GM12874 (cell line): ENCODE measurements at regions not wholly inside any gene's neighbourhood (a gene's known extent, or its start where the extent isn't known, plus 50 kb on each side); places are given as distances from the start of the nearest gene placed in this dataset.

Experiments
- CTCF ChIP-seq: IDR thresholded peaks from 2 replicates; pipeline ENCODE4 v1.5.1; 2011; ENCODE audit warnings: low read depth, mild to moderate bottlenecking, control low read depth, low read length, moderate library complexity; ENCODE audit not compliant: insufficient read depth

GRCh38 chr2:234546770-234547169, 49.9 kb upstream of the ARL4C start:
- TF ChIP-seq CTCF = no peak
